Stomach (tissue), 8 donors: ENCODE measurements at regions not wholly inside any gene's neighbourhood (a gene's known extent, or its start where the extent isn't known, plus 50 kb on each side); places are given as distances from the start of the nearest gene placed in this dataset.

Experiments
- DNase-seq, 2 donors: peaks; one replicate each; pipeline versions ENCODE4 v3.0.0 to v3.0.0-alpha.2; 2013 to 2019
- H3K27ac ChIP-seq, 5 donors: fragments of 200-600 bp in 4 of 5; sonication (generic) in 4 of 5; one replicate each; pipeline ENCODE4 v1.5.1; 2013 to 2019; ENCODE audit warnings: mild to moderate bottlenecking in 1 of 5, moderate library complexity in 1 of 5
- H3K27me3 ChIP-seq, 3 donors: fragments of 200-600 bp; sonication (generic); one replicate each; pipeline ENCODE4 v1.5.1; 2017 to 2019; ENCODE audit warnings: mixed run types in 1 of 3
- H3K36me3 ChIP-seq, 4 donors: fragments of 200-600 bp; sonication (generic); 1 replicate in 3 of 4; 2 replicates in 1 of 4; pipeline ENCODE4 v1.5.1; 2016 to 2019
- H3K4me1 ChIP-seq, 4 donors: fragments of 200-600 bp; sonication (generic); one replicate each; pipeline ENCODE4 v1.5.1; 2016 to 2019
- H3K4me3 ChIP-seq, 4 donors: fragments of 200-600 bp; sonication (generic) in 3 of 4; one replicate each; pipeline ENCODE4 v1.5.1; 2016 to 2019; ENCODE audit warnings: mild to moderate bottlenecking in 1 of 4
- H3K9me3 ChIP-seq, 4 donors: fragments of 200-600 bp; sonication (generic); one replicate each; pipeline ENCODE4 v1.5.1; 2016 to 2019
- CTCF ChIP-seq, 7 experiments: fragments of 450-650 bp in 4 of 7; fragments of 200-600 bp in 3 of 7; sonication (generic) in 3 of 7; IDR thresholded peaks; one replicate each; pipeline ENCODE4 v1.5.1; 2016 to 2019; ENCODE audit warnings: antibody characterized with exemption in 7 of 7, control low read depth in 2 of 7, mild to moderate bottlenecking in 1 of 7
- EP300 ChIP-seq: sonication (generic); formaldehyde crosslinking; IDR thresholded peaks from one replicate; pipeline ENCODE4 v1.6.1; 2017; ENCODE audit warnings: antibody characterized with exemption
- POLR2A ChIP-seq, 4 donors: fragments of 450-650 bp; IDR thresholded peaks; one replicate each; pipeline ENCODE4 v1.6.1; 2016; ENCODE audit warnings: antibody characterized with exemption in 4 of 4, control low read depth in 2 of 4, mild to moderate bottlenecking in 1 of 4, moderate library complexity in 1 of 4
- POLR2AphosphoS5 ChIP-seq, 3 donors: sonication (generic); formaldehyde crosslinking; IDR thresholded peaks; one replicate each; pipeline ENCODE4 v1.6.1; 2016; ENCODE audit warnings: antibody characterized with exemption in 3 of 3
- WGBS, 5 donors: extraction: QIAGEN DNeasy Blood & Tissue Kit in 3 of 5; methylation state at CpG; one replicate each; pipeline versions ENCODE4 v1.1.5 to v1.1.7; 2013 to 2018; 5-methylcytosine and 5-hydroxymethylcytosine counted together
- intact Hi-C: fragments of 100-400 bp; cut with DNase I; formaldehyde crosslinking; loops from one replicate; pipeline ENCODE4 v1.15.1; 2023; ENCODE audit warnings: low total_unique reads
- donor health status: healthy with polysubstance abuse.
- donor health status: Bipolar disorder and iron deficiency.
- donor health status: healthy.

GRCh38 chr18:22848615-22849014, 84.5 kb upstream of the RBBP8 start:
- no peak for TF ChIP-seq POLR2A (IDR thresholded peaks at IDR 0.05)
- TF ChIP-seq POLR2AphosphoS5 (IDR thresholded peaks at IDR 0.05), result peak in 2 of 3 donors; percentile 41 to 67
- H3K36me3 ChIP-seq, result no peaks in the 10 kb centered on the region
- WGBS, 5 donors, result 34 to 58% (median 53%) methylated on average over 1 of the region's 1 CpG
- intact Hi-C loops, result no loop called here
- H3K27me3 ChIP-seq, result no peaks in the 10 kb centered on the region
- peaks cover 6 to 33% (median 23%) of the 10 kb centered on the region in 4 donors for H3K4me1 ChIP-seq
- peak overlapping the region in 2 of 5 donors; percentile 28 to 56 for H3K27ac ChIP-seq
- peak in 1 of 2 donors; percentile 38 for DNase-seq
- no peak overlapping the region for H3K4me3 ChIP-seq
- no peaks in the 10 kb centered on the region for H3K9me3 ChIP-seq

GRCh38 chr18:22856870-22857269, 76.3 kb upstream of the RBBP8 start:
- Histone ChIP-seq H3K27ac (no peak overlapping the region), H3K27me3 (no peaks in the 10 kb centered on the region), H3K9me3 (no peaks in the 10 kb centered on the region), H3K36me3 (no peaks in the 10 kb centered on the region), H3K4me1 (peaks cover 0 to 4% (median 0%) of the 10 kb centered on the region in 4 donors), H3K4me3 (no peak overlapping the region)
- TF ChIP-seq POLR2AphosphoS5 (IDR thresholded peaks at IDR 0.05) (no peak), CTCF (IDR thresholded peaks at IDR 0.05) (no peak)
- intact Hi-C loops, result no loop called here
- WGBS, 5 donors, result 73 to 87% (median 82%) methylated on average over 2 of the region's 2 CpGs
- no peak for DNase-seq

GRCh38 chr18:22858121-22858520, 75.0 kb upstream of the RBBP8 start:
- Histone ChIP-seq H3K9me3 (no peaks in the 10 kb centered on the region), H3K4me1 (peaks cover 0 to 4% (median 0%) of the 10 kb centered on the region in 4 donors), H3K27ac (no peak overlapping the region), H3K36me3 (no peaks in the 10 kb centered on the region), H3K4me3 (no peak overlapping the region), H3K27me3 (no peaks in the 10 kb centered on the region)
- DNase-seq, result no peak
- TF ChIP-seq CTCF (IDR thresholded peaks at IDR 0.05) (no peak), POLR2A (IDR thresholded peaks at IDR 0.05) (no peak), EP300 (no peak), POLR2AphosphoS5 (IDR thresholded peaks at IDR 0.05) (no peak)
- 10 to 39% (median 15%) methylated on average over 1 of the region's 1 CpG for WGBS, 5 donors
- intact Hi-C loops, result no loop called here

- no peaks in the 10 kb centered on the region for H3K9me3 ChIP-seq
- H3K4me3 ChIP-seq, result no peak overlapping the region
- no peak for DNase-seq
- no peaks in the 10 kb centered on the region for H3K36me3 ChIP-seq
- intact Hi-C loops, result no loop called here
- H3K27ac ChIP-seq, result no peak overlapping the region
- TF ChIP-seq POLR2AphosphoS5 (IDR thresholded peaks at IDR 0.05) (no peak), EP300 (no peak), CTCF (IDR thresholded peaks at IDR 0.05) (no peak), POLR2A (IDR thresholded peaks at IDR 0.05) (no peak)
- H3K4me1 ChIP-seq, result peaks cover 0 to 4% (median 0%) of the 10 kb centered on the region in 4 donors
- no peaks in the 10 kb centered on the region for H3K27me3 ChIP-seq
- WGBS, 5 donors, result 83 to 91% (median 86%) methylated on average over 3 of the region's 3 CpGs
Measured at GRCh38 chr18:22860807-22861206, 72.3 kb upstream of the RBBP8 start.

- DNase-seq, result peak in 1 of 2 donors; percentile 22
- H3K27ac ChIP-seq, result peak overlapping the region in 1 of 5 donors; percentile 39
- H3K4me3 ChIP-seq, result peak overlapping the region in 1 of 4 donors; percentile 17
- peaks cover 0 to 4% (median 0%) of the 10 kb centered on the region in 4 donors for H3K4me1 ChIP-seq
- TF ChIP-seq CTCF (IDR thresholded peaks at IDR 0.05), result no peak
- TF ChIP-seq POLR2A (IDR thresholded peaks at IDR 0.05), result no peak
- TF ChIP-seq POLR2AphosphoS5 (IDR thresholded peaks at IDR 0.05), result no peak
- no peak for TF ChIP-seq EP300
- no peaks in the 10 kb centered on the region for H3K9me3 ChIP-seq
- intact Hi-C loops, result no loop called here
- H3K27me3 ChIP-seq, result no peaks in the 10 kb centered on the region
- H3K36me3 ChIP-seq, result no peaks in the 10 kb centered on the region
- WGBS, 5 donors, result 27 to 45% (median 44%) methylated on average over 7 of the region's 7 CpGs
Measured at GRCh38 chr18:22865354-22866116, 67.6 kb upstream of the RBBP8 start.
